GM19351 (cell line): ENCODE measurements at regions not wholly inside any gene's neighbourhood (a gene's known extent, or its start where the extent isn't known, plus 50 kb on each side); places are given as distances from the start of the nearest gene placed in this dataset.

Experiments used
- ATAC-seq: cut with Tn5 transposase; IDR thresholded peaks from one replicate; pipeline ENCODE4 v1.9.1; 2021; ENCODE audit warnings: mild to moderate bottlenecking, moderate library complexity; ENCODE audit not compliant: unreplicated experiment

DNA sequence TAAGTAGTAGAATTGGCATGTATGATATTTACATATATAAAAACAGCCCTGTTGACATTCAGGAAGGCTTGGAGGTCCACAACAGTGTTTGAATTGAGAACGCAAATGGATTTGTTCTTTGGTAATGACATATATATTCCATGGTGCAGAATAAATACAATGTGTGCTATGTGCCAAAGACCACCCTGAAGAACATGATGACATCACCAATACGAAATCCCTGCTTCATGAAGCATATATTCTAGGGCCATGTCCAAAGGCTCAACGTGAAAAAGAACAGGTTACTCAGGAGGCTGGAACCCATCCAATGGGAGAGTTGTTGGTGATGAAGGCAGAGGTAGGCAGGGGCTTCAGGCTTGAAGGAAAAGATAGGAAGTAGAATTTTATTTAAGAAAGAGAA lies 423.9 kb upstream of the MAF start:
- ATAC-seq, result no peak

DNA sequence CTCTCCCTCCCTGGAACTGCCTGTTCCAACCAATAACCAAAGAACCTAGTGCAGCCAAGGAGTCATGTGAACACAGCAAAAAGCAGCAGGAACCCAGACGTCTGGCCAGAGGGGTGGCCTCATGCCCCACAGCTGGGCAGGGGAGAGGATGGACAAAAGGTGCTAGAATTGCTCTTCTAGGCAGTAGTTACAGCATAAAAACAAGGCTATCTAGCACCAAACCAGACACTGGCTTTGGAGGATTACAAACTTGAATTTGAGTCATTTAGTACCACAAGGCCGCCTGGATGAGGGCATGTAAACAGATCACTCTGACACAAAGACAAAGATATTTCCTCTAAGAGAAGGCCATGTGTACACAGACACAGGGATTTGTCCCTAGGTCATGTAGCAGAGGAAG lies 423.3 kb upstream of the MAF start:
- no peak for ATAC-seq

DNA sequence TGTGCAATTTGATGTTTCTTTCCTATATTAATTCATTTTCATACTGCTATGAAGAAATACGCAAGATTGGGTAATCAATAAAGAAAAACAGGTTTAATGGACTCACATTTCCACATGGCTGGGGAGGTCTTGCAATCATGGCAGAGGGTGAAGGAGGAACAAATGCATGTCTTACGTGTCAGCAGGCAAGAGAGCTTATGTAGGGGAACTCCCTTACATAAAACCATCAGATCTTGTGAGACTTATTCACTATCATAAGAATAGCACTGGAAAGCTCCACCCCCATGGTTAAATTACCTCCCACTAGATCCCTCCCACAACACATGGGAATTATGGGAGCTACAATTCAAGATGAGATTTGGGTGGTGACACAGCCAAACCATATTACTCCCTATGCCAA lies 418.9 kb upstream of the MAF start:
- no peak for ATAC-seq

DNA sequence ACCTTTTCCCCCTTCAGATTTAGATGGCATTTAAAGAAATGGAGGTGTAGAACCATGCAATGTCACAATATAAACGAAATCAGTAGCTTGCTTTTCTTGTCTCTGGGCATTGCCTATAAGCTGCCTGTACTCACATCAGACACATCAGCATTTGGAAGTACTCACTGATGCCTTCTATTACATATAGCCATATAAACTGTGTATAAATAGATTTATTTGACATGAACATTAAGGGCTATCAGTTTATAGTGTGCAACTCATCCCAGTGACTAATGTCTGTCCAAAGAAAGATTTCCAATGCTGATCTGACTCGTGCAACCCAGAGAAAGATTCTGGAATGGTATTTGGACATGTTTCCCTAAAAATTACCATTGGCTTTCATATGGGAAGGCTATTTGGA lies 417.9 kb upstream of the MAF start:
- no peak for ATAC-seq

DNA sequence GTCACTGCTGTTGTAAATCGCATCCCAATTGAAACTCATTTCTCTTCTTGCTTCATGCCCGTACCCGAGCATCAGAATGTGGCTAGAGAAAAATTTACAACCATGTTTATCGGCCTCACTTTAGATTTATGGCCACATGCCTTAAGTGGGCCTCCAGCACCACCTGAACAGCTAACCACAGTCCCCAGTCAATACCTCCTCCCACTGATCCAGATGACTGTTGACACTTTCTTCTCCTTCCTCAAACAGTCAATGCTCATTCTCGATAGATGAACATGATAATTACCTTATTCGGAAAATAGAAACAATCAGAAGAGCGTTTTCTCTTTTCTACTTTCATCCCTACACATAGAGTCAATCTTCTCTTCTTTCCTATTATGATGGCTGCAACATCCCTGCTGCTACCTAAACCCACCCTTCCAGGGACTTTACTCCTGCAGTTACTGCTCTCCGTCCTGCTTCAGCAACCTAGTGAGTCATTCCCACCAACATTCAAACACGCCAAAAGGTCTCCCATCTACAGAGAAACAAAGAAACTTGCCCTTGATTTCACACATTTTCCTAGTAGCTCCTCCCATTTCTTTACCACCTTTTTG lies 416.3 kb upstream of the MAF start:
- ATAC-seq, result no peak

DNA sequence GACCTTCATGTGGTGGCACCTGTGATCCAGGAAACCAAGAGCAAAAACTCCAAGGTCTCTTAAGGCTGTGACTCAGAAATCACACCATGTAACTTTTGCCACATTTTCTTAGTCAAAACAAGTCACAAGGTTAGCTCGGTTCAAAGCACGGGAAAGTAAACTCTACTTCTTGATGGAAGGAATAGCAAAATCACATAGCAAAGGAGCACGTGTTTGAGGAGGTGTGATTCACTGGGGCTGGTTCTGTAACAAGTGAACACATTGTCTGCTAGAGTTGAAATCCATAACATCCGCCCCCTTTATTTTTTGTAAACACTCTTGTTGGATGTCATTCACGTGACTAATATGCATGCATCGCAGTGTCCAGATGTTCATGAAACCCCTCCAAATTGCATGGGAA lies 415.0 kb upstream of the MAF start:
- ATAC-seq, result no peak

DNA sequence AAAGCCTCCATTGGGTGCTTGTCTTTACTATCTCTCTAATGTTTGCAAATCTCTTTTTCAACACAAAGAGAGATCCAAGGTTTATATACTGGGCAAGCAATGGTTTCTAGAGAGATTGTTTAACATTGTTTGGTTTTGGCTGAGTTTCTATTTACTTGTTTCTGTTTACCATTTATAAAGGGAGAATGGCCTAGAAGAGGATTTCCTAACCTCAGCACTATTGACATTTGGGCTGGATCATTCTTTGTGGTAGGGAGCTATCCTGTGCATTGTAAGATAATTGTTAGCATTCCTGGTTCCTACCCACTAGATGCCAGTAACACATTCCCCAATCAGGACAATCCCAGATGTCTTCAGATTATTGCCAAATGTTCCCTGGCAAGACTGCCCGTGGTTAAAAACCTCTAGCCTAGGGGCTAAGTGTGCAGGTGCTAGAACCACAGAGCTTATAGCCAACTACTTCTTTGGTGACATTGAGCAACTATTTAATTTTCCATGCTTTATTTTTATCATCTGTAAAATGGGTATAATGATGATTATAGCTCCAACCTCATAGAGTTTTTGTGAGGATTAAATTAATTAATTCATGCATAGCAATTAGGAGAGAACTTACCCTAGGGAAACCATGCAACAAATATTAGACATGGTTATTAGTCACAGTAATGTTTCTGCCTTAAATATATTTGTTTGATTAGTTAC lies 413.9 kb upstream of the MAF start:
- ATAC-seq, result no peak

DNA sequence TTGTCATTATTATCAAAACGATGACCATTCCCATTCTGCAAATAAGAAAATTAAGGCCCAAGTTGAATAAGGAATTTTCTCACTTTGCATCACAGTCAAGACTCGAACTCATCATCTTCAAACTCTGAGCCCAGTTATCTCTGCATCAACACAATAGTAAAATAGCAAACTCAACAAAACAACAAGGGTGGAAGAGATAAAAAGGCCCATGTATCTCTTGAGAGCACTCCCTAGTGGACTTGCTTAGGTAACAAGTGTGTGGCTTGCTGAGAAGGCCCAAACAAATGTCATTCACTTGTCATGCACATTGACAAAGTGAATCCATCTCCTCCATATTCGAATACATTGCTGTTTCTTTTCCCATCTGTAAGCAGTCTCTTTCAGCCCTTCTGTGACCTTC lies 412.0 kb upstream of the MAF start:
- no peak for ATAC-seq

DNA sequence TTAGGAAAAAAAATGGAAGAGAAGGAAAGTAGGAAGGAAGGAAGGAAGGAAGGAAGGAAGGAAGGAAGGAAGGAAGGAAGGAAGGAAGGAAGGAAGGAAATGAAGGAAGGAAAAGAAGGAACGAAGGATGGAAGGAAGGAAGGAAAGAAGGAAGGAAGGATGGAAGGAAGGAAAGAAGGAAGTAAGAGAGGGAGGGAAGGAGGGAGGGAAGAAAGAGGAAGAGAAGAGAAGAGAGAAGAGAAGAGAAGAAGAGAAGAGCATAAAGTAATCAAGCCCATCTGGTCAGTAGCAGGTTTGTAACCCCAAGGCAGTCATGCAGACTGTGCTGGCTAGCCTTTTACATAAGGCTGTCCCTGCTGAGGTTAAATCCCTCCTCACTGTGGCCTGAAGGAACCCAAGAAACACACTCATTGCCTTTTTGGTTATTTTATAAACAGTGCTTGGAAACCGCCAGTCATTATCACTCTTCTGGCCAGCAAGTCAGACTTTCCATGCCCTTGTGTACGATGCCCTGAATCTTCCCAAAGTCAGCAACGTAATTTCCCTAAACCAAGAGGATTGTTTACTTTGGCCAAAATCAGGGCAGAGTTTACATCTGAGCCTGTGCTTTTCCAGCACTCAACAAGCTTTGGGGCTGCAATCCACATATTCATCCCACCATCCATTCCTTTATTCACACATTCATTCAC lies 409.6 kb upstream of the MAF start:
- no peak for ATAC-seq

DNA sequence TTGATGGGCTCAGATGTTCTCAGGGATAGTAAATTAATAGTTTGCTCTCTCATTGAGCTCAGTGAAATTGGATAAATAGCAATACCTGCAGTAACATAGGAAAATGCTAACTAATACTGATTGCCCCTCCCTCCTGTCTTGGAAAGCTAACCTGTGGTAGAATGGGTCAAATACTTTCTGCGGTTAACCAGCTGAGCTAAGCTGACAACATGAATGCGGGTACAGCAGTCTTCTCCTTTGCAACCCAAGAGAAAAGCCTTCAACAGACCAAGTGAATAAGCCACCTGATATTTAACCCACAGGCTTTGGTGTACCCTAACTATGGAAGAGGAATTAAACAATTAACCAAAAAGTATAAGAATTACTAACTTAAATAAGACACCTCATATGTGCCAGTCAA lies 408.3 kb upstream of the MAF start:
- no peak for ATAC-seq

DNA sequence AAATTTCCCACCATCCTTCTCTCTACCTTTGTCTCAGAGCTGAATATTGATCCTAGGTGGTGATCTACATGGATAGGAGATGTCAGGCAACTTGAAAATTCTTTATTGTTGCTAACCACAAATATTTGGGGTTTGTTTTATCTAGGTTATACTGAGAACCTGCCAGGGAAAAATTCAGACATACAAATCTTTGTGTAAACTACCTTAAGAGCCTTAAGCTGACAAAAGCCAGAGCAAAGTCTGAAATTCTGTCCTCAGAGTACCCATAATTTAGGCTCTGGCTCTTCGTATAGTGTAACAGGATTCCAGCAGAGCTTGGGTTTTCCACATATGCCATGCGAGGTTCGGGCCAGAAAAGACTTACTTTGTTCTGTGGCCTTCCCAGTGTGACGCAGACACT lies 406.7 kb upstream of the MAF start:
- no peak for ATAC-seq

DNA sequence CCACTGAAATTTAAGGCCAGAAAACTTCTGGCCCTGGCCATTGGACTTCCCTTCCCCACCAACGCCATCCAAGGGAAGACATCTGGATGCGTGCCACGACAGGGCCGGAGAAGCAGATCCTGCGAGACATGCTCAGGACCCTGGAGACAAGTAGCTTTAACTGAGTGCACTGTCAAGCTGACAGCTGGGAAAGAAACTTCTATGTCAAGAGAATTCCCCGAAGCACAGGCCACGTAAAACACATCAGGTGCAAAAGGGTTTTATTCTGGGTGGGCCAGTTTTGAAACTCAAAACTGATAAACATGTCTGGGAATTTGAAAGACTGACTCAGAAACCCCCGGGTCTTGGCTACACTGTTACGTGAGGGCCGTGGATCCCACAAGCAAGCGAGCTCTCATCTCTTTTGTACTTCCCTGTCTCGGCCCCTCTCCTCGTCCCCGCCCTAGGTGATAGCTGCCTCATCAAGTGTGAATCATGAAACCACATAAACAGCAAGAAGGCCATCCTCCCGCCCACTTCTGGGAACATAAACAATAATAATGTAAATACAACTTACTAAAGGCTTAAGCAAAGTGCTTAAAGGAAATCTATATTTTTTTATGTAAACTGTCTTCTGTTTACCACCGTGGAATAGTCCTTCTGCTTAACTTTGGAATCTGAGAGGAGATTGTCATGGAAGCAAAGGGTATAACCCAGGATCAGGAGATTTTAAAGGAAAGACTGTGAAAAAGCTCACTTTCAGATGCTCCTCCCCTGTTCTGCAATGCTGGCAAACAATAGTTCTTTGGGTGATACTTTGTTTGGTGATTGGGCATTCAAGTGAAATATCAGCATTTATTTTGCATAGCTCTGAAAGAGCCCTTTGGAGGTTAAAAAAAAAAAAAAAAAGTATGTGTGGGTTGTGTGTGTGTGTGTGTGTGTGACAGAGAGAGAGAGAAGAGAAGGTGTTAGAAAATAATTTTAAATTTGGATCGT lies 406.0 kb upstream of the MAF start:
- ATAC-seq, result no peak

DNA sequence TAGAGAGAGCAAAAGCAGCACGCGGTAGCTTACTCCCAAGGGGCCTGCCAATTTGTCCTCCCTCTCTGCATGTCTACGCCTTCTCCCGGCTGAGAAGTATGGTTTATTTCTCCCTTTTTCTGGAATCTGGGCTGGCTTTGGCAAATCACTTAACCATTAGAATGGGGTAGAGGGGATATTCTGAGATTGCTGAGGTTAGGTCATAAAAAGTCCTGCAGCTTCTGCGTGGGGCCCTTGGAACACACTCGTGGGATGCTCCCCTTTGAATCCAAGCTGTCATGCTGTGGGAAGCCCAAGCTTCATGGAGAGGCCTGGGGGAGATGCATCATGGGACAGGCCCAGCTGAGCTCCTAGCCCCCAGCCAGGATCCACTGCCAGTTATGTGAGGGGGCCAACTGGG lies 403.6 kb upstream of the MAF start:
- no peak for ATAC-seq

DNA sequence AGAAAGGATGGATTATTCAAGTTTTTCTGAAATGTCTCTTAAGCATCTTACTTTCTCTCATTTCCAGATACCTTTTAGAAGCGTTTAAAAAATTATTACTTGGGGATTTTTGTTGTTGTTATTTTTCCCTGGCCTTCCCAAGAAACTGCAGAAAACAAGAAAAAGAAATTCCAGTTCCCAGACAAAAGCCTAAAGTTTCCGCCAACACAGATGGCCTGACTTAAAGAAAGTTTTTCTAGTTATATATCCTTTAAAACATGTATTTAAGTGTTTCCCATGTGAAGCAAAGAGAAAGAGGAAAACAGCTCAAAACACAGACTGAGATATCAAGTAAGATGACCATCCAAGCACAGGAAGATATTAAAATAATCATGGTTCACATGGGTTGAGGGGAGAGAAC lies 401.7 kb upstream of the MAF start:
- no peak for ATAC-seq

DNA sequence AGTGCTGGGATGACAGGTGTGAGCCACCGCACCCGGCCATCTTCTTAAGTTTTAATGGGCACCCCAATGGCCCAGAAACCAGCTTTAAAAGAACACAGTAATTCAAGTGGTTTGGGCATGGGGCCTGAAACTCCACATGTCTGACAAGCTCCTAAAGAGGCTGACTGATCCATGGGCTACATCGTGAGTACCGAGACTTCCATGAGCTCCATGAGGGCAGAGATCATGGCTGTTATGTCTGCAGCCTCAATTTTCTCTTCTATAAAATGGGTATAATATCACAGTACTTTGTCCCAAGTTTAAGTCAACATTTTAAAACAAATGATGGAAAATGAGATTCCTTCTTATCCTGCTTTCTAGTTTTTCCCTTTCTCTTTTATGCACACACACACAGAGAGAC lies 397.6 kb upstream of the MAF start:
- no peak for ATAC-seq

DNA sequence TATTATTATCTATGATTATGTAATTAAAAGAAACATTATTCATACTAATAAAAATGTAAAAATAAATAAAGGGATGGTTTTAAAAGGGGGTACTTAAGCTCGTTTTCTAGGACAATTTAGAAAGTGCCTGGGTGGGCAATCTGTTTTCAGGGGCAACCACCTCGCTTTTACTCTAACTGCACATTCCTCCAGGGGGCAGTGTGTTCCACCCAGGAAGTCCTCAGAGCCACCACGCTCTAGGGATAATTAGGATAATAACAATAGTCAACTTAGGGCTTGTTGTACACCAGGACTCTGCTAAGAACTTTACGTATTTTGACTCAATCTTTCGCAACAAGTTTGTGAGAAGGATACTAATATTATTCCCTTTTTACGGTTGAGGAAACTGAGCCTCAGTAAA lies 396.7 kb upstream of the MAF start:
- no peak for ATAC-seq

DNA sequence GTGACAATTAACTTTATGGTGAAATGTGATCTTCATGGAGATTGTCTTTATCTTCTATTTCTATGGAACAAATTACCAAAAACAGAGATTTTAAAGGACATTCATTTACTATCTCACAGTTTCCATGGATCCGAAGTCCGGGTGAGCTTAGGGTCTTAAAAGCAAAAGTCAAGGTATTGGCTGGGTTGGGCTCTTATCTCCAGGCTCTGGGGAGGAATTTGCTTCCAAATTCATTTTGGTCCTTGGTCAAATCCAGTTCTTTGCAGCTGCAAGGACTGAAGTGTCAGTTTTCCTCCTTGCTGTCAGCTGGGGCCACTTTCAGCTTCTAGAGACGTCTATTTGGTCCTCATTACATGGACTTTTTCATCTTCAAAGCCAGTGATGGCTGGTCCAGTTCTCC lies 395.8 kb upstream of the MAF start:
- ATAC-seq, result no peak

DNA sequence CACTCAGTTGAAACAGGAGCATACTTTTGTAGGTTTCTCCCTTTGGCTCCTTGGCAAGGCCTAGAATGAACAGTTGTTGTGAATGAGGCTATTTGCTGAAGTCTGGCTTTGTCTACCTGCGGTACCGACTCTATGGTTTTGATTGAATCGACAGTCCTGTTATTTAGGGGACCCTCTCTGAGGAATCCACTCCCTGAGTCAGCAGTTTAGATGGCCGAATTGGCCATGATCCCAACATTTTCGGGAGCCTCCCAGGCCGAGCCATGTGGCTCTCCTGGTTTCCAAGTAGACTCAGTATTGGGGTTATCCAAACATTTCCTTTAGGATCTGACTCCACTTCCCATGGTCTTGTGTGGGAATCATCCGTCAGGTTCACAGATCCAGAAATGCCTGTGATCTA lies 394.8 kb upstream of the MAF start:
- ATAC-seq, result no peak

DNA sequence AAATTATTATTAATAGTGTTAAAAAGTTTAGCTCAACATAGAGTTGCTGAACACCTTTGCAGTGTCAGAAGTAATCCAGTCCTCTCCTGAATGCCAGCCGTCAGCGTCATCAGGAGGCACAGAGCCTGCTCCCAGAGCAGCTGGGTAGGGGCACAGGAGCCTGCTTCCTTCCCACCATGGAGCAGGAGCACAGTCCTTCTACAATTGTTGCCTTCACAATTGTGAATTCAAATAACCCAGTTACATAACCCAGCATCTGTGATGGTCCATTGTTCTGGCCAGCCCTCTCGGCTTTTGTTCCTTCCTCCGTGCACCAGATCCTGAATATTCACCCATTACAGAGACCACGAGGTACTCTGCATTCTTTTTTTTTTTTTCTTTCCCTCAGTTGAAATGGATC lies 393.9 kb upstream of the MAF start:
- no peak for ATAC-seq

DNA sequence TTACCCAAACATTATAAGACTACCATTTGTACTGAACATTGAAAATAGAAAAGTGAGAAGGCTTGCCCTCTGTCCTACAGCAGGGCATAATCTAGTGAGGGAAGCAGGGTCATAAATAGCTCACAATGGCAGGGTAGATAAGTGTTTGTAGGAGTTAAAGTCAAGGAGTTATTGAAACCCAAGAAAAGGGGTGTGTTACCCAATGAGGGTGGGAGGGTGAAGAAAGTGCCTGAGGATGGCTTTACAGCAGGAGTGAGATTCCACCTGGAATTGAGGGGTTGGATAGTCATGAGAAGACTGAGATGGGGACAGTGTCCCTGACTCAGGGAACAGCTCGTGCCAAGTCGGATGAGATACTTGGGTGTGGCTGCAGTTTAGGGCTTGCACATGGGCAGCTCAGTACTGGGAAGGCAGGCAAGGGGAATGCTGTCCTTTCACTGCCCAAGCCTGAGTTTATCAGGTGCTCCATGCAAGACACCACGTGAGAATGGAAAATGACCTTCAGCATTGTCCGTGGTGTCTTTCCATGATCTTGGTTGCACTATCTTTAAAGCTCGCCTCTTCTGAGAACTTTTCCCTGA lies 393.2 kb upstream of the MAF start:
- ATAC-seq, result no peak

DNA sequence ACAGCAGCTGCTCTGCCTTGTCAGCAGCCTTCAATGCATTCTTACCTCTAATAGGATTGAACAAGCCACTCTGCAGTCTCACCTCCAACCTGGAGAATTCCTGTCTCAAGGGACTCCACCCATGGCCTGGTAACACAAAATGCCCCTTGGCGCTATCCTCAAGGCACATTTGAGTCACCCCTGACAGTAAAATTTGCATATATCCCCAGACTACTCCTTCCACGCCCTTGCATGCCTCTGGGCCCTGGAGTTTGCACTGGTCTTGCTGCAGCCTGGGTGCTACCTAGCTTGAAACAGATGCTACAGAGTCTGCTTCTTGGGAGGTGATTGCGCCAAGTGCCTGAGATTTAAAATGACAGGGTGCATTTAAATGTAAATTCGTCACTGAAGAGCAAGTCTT lies 391.4 kb upstream of the MAF start:
- no peak for ATAC-seq
